Calu3 (cell line): ENCODE measurements at regions not wholly inside any gene's neighbourhood (a gene's known extent, or its start where the extent isn't known, plus 50 kb on each side); places are given as distances from the start of the nearest gene placed in this dataset.

Experiments
- BruUV-seq: library from RNA; stranded (reverse); fragments of 400-500 nt; replicated peaks from 2 replicates; lab custom pipeline; 2021; lab: Mats Ljungman, UMichigan
- CTCF ChIA-PET: fragments of 300-600 bp; sonication (Branson Sonifier 250); formaldehyde crosslinking; loops from one replicate; lab custom pipeline; 2022; ENCODE audit warnings: antibody characterized with exemption; lab: Charles Lee
- DNase-seq: peaks from one replicate; pipeline ENCODE4 v3.0.0; 2022
- H3K27ac Mint-ChIP-seq: one replicate; pipeline ENCODE4 v1.8.0; 2022; ENCODE audit warnings: mixed read lengths; ENCODE audit not compliant: unreplicated experiment
- H3K27me3 Mint-ChIP-seq: one replicate; pipeline ENCODE4 v1.8.0; 2022; ENCODE audit warnings: mixed read lengths; ENCODE audit not compliant: unreplicated experiment
- H3K36me3 Mint-ChIP-seq: one replicate; pipeline ENCODE4 v1.8.0; 2022; ENCODE audit warnings: mild to moderate bottlenecking, moderate library complexity, mixed read lengths; ENCODE audit not compliant: insufficient read depth, unreplicated experiment
- H3K4me1 Mint-ChIP-seq: one replicate; pipeline ENCODE4 v1.8.0; 2022; ENCODE audit warnings: mild to moderate bottlenecking, low read depth, mixed read lengths; ENCODE audit not compliant: unreplicated experiment
- H3K4me3 Mint-ChIP-seq: one replicate; pipeline ENCODE4 v1.8.0; 2022; ENCODE audit warnings: mild to moderate bottlenecking, low read depth, moderate library complexity, mixed read lengths; ENCODE audit not compliant: unreplicated experiment
- H3K9me3 Mint-ChIP-seq: one replicate; pipeline ENCODE4 v1.8.0; 2022; ENCODE audit warnings: low read depth, mixed read lengths; ENCODE audit not compliant: unreplicated experiment
- CTCF ChIP-seq: fragments of 200-600 bp; IDR thresholded peaks from one replicate; pipeline ENCODE4 v1.8.0; 2022; ENCODE audit warnings: antibody characterized with exemption; ENCODE audit not compliant: unreplicated experiment
- intact Hi-C: fragments of 100-400 bp; cut with micrococcal nuclease; formaldehyde crosslinking; loops from one replicate; pipeline ENCODE4 v1.10.0; 2022; ENCODE audit not compliant: unreplicated experiment

GRCh38 chr2:188766471-188766856 lies 207.7 kb upstream of the COL3A1 start:
- no peaks in the 10 kb centered on the region for H3K27me3 Mint-ChIP-seq
- no peaks in the 10 kb centered on the region for H3K4me1 Mint-ChIP-seq
- CTCF ChIA-PET: no interaction called here
- no TSS peak for BruUV-seq
- TF ChIP-seq CTCF: no peak
- H3K27ac Mint-ChIP-seq: no peak overlapping the region
- intact Hi-C loops: no loop called here
- no peaks in the 10 kb centered on the region for H3K36me3 Mint-ChIP-seq
- H3K9me3 Mint-ChIP-seq: no peaks in the 10 kb centered on the region
- no peak for DNase-seq
- H3K4me3 Mint-ChIP-seq: no peak overlapping the region

GRCh38 chr2:188767176-188767575 lies 207.0 kb upstream of the COL3A1 start:
- BruUV-seq: no TSS peak
- no peak for TF ChIP-seq CTCF
- H3K4me1 Mint-ChIP-seq: no peaks in the 10 kb centered on the region
- H3K36me3 Mint-ChIP-seq: no peaks in the 10 kb centered on the region
- intact Hi-C loops: no loop called here
- H3K27ac Mint-ChIP-seq: no peak overlapping the region
- H3K9me3 Mint-ChIP-seq: no peaks in the 10 kb centered on the region
- DNase-seq: no peak
- CTCF ChIA-PET: no interaction called here
- H3K27me3 Mint-ChIP-seq: no peaks in the 10 kb centered on the region
- no peak overlapping the region for H3K4me3 Mint-ChIP-seq

- Mint-ChIP-seq H3K27ac (no peak overlapping the region), H3K4me1 (no peaks in the 10 kb centered on the region), H3K36me3 (no peaks in the 10 kb centered on the region), H3K4me3 (no peak overlapping the region), H3K27me3 (no peaks in the 10 kb centered on the region), H3K9me3 (no peaks in the 10 kb centered on the region)
- CTCF ChIA-PET: no interaction called here
- intact Hi-C loops: no loop called here
- no peak for TF ChIP-seq CTCF
- DNase-seq: no peak
- no TSS peak for BruUV-seq
Observed at GRCh38 chr2:188770296-188770695, 203.9 kb upstream of the COL3A1 start.

- no peaks in the 10 kb centered on the region for H3K27me3 Mint-ChIP-seq
- intact Hi-C loops: no loop called here
Observed at GRCh38 chr2:188773075-188773474, 201.1 kb upstream of the COL3A1 start.

More at GRCh38 chr2:188773075-188773474, 201.1 kb upstream of the COL3A1 start:
- Mint-ChIP-seq H3K36me3 (no peaks in the 10 kb centered on the region), H3K4me3 (no peak overlapping the region), H3K9me3 (no peaks in the 10 kb centered on the region), H3K27ac (no peak overlapping the region), H3K4me1 (no peaks in the 10 kb centered on the region)
- DNase-seq: no peak
- BruUV-seq: no TSS peak
- CTCF ChIA-PET: no interaction called here
- TF ChIP-seq CTCF: no peak
